Stimulated activated CD4-positive, alpha-beta T cell treated with anti-CD3 and anti-CD28 coated beads, Interleukin-12 subunit alpha, Interleukin-12 subunit beta, amount 100 ng/mL, for 4 hours (primary cell): ENCODE measurements at regions not wholly inside any gene's neighbourhood (a gene's known extent, or its start where the extent isn't known, plus 50 kb on each side); places are given as distances from the start of the nearest gene placed in this dataset.
"Not testable (repeated sequence)": the region's sequence is repeated elsewhere in the genome, so short reads cannot be mapped to it uniquely, and the experiment has no call there.

Experiments
- DNase-seq: peaks from one replicate; pipeline ENCODE4 v3.0.0-alpha.2; 2020

DNA sequence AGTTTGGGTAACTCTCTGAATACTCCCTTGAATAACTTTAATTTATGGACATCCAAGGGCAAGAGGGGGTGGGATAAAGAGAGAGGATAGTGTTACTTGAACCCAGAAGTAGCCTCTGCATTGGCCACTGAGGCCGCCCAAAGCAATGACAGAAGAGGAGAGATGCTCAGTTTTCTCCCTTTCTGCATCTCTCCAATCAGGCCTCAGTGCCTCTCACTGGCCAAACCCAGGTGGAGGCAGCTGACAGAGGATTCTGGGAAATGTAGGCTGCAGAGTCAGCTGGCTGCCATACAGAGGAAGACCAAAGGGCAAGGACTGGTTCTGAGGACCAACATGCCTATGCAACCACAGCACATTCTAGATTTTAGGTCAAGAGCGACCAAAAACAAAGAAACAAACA, 719.4 kb downstream of the MAT2B start:
- no peak for DNase-seq

- no peak for DNase-seq
These were observed 724.9 kb downstream of the MAT2B start for GRCh38 chr5:164230341-164230740.

DNA sequence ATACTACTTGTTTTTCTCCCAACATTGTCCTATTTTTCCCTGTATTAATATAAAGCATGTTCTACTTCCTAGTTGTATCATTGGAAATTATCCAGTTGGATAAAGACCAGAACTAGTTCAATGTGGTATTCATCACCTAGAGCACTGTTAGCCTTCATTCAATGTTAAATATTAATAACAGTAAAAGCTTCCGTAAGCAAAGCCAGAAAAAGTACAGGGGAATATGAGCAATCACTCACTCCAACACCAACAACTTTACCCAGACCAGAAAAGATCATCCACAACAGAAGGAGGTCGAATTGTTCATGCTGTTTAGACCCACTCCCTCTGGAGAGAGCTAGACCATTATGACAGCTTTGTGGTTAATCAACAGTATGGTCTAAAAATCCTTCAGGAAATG, 728.4 kb downstream of the MAT2B start:
- DNase-seq: no peak

GRCh38 chr5:164234321-164234720, 728.9 kb downstream of the MAT2B start:
- no peak for DNase-seq

DNA sequence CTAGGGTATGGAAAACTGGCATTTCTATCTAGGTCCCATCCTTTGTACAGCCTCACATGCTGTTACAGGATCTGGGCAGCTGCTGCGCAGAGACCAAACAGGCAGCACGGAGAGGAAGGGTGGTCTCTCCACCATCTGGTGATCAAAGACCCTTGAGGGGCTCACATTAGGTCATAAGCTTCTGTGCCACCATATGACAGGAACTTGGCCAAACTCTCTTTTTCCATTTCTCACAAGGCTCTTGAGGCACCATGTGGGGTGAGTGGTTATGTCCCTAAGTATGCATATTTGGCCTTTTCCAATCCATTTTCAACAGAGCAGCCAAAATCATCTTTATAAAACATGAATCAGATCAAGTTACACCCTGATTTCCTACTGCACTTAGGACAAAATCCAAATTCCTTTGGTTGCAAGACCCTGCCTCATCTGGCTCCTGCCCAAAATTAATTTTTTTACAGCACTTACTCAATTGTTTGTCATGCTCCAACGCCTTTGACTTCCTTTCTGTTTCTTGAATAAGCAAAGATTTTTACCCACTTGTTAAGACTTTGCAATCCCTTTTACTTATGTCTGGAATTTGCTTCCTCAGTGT, 730.0 kb downstream of the MAT2B start:
- DNase-seq: no peak

DNA sequence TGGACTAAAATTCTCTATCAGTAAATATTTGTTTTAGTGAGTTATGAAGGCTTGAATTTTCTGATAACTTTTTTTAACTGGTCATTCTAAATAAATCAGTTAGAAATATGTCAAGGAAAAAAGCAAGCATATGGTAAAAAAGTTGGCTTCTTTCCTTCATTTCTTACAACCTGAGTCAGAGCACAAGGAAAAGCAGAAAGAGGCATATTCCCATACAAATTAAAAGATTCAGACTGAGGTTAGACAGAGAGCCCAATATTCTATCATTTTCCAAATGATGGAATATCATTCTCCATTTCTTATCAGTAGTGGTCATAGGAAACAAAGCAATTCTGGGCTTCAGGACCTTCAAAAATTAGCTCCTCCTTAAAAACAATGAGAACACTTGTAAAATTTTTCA, 732.1 kb downstream of the MAT2B start:
- no peak for DNase-seq

DNA sequence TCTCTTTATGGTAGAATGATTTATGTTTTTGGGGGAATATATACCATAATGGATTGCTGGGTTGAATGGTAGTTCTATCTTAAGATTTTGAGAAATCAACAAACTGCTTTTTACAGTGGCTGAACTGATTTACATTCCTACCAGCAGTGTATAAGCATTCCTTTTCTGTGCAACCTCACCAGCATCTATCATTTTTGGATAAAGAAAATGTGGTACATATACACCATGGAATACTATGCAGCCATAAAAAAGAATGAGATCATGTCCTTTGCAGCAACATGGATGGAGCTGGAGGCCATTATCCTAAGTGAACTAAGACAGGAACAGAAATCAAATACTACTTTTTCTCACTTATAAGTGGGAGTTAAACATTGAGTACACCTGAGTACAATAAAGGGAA, 746.4 kb downstream of the MAT2B start:
- not testable (repeated sequence) for DNase-seq

GRCh38 chr5:164253764-164254163, 748.3 kb downstream of the MAT2B start:
- no peak for DNase-seq

DNA sequence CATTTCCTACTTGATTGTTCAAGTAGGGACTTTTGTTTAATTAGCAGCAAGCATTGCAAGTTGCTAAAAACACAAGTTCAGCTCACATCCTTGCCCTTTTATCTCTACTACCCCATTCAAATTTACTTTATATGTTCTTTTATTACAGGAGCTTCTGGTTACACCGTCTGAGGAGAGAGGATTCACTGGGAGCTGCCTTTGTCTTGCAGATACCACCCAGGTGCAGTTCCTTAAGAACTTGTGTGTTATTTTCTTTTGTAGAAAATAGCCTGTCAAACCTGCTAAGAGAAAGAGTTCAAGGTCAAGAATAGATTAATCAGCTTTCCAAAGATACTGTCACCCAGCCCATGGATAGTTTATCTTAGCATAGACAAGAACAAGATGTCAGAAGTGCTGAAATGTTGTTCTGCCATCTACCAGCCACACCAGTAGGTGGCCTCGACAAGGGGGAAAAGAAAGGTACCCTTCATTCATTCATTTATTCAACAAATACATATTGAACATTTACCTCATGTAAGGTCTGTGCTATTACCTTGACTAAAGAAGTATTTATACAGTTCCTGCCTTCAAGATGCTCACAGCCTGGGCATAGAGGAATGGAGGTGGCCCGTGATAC, 750.3 kb downstream of the MAT2B start:
- DNase-seq: no peak

DNA sequence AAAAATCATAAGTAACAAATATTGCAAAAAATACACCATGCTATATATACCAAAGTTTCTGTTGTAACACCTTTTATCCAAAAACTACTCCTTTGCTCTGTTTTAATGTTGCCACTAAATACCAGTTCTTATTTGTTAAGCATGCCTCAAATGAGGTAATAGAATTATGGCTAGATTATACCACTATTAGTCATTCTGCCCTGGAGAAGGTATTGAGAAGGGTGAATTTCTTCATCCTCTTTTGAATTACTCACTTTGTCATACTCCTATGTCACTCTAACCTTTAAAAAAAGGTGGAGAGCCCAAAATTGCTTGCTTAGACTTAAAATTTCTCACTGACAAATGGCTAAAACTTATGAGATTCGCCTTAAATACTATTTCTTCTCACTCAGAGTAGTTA, 750.9 kb downstream of the MAT2B start:
- DNase-seq: no peak

- no peak for DNase-seq
These were observed 751.5 kb downstream of the MAT2B start for GRCh38 chr5:164256954-164257353.

DNA sequence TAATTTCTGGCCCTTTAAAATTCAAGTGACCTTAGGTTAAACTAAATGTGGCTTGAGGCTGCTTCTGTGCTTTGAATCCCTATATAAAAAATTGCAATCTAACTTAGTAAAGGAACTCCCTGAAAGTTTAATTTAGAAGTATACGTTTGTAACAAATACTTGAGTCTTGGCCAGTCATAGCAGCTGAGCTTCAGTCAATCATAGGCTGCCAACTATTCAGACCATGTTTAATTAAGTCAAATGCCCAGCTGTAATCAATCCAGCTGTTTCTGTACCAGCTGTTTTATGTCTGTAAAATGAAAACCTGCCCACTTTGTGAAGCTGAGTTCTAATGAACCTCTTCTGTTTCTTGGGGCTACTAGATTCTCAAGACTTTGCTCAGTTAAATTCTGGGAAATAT, 760.1 kb downstream of the MAT2B start:
- DNase-seq: no peak

GRCh38 chr5:164266571-164266970, 761.2 kb downstream of the MAT2B start:
- no peak for DNase-seq

DNA sequence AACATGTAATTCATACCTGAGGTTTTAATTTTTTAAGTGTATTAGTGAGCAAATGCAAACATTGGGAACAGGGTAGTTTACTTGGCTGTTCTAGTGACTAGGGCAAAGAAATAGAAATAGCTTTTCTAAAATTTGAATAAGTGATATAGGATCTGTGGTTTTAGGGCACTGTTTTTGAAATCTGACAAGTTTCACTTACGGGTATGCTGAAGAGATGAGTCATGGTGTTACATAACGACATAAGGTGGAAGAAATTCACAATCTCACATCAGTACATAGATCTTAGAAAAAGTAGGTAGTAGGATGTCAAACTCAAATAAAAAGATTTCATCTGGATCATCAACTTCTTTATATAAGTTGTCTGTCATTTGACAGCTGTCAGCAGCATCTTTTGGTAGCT, 772.3 kb downstream of the MAT2B start:
- no peak for DNase-seq

- DNase-seq: no peak
These were observed 784.1 kb downstream of the MAT2B start for GRCh38 chr5:164289526-164289925.

DNA sequence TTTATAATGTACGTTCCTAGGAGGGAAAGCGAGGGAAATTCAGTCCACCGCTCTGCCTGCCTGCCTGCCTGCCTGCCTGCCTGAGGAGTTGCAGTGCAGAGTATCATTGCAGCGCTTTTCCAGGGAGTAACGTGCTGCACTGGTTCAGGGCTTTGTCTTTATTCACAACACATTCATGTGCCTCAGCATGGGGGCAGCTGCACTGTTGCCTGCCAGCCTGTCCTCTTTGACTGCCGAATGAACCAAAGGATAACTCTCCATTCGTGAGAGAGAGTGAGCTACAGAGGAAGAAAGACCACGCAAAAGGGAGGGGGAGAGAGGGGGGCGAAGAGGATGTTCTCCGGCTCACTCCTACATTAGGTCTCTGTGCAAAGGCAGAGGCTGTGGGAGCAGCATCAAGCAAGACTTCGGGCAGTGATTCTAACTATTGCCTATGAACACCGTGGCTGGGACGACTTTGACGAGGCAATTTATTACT, 791.2 kb downstream of the MAT2B start:
- no peak for DNase-seq

GRCh38 chr5:164298165-164298564, 792.7 kb downstream of the MAT2B start:
- no peak for DNase-seq

GRCh38 chr5:164300295-164300694, 794.9 kb downstream of the MAT2B start:
- no peak for DNase-seq

DNA sequence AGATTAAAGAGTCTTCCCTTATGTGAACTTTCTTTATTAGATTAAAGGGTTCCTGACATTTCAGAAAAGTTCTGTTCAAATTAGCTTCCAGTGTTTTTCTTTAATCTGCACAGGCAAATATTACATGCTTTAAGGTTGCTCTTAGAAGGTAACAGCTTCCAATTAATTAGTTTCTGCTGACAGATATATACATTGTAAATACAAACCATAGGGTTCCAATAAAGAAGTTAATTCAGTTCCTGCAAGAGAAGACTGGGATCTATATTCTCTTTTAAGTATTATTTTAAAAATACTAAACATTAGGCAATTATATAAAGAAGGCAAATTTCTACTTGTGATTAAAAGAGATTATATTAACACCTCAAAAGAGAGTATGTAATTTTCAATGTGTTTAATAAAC, 795.7 kb downstream of the MAT2B start:
- no peak for DNase-seq

DNA sequence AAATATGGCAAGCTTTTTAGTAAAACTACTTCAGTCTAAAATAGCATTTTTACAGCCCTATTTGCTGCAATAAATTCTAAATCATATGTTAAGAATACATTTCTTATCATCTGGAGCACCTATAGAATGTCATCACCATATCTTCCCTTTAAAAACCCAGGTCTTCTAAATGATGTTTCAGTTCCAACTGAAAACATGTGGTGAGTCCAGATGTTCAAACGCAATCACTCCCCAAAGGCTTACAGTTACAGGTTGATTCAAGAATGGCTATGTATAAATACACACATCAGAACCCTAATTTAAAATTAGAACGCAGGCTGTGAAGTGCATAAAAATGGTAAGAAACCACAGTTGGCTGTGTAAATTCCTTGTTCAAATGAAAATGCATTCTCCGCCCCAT, 796.3 kb downstream of the MAT2B start:
- DNase-seq: no peak

DNA sequence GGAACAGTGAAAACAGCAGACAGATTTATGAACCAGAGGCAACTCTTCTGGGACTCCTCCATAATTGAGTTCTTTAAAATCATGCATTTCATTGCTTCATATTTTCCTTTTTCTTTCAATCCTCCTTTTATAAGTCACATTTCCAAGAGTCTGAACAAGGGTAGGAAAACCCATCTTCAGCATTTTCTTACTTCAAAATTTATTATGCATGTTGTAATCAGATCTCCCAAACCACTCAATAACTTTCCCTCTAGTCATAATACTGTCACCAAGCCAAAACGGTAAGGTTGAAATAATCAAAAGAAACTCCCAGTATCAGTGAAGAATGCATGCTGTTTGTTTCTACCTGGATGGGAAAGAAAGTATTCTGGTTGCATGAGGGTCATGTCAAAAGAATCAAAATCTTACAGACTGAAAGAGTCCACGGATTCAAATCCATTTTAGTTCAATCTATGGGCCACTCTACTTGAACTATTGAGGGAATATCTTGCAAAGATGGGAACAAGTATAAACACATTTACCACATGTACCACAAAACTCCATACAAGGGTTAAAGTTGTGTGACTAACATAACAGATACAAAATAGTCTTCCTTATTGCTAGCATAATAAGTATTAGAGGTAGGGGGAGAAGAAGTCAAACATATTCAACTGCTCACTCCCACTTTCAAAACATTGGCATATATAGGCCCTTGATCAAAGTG, 797.3 kb downstream of the MAT2B start:
- DNase-seq: no peak

GRCh38 chr5:164303646-164304215, 798.3 kb downstream of the MAT2B start:
- DNase-seq: no peak

- DNase-seq: no peak
These were observed 801.2 kb downstream of the MAT2B start for GRCh38 chr5:164306662-164307061.

DNA sequence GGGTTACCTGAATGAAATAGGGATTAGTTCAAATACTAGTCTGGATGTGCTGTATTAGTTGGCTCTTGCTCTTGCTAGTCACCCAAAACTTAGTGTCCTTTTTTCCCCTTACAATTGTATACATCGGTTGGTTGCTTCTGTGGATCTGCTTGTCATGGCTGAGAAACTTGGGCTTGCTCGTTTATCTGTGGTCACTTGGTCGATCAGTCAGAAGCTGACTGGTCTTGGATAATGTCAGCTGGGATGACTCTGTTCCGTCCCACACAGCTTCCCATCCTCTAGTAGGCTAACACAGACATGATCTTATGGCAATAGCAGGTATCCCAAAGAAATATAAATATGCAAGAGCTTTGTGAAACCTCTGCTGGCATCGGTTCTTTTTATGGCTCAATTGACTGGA, 807.4 kb downstream of the MAT2B start:
- DNase-seq: no peak
